HEK293 (cell line): ENCODE measurements at regions not wholly inside any gene's neighbourhood (a gene's known extent, or its start where the extent isn't known, plus 50 kb on each side); places are given as distances from the start of the nearest gene placed in this dataset.

Experiments
- CTCF ChIA-PET: fragments of 350-600 bp; formaldehyde crosslinking; extraction: SDS; loops from one replicate; lab custom pipeline; 2021; ENCODE audit warnings: antibody characterized with exemption; lab: Yijun Ruan, JAX
- POLR2A ChIA-PET: fragments of 300-600 bp; formaldehyde crosslinking; extraction: SDS; loops from one replicate; lab custom pipeline; 2020; ENCODE audit warnings: antibody characterized with exemption, inconsistent platforms; lab: Yijun Ruan, JAX
- H3K27ac ChIP-seq: fragments of 200-500 bp; sonication (Bioruptor generic); 2 replicates; pipeline ENCODE4 v1.5.1; 2014; ENCODE audit warnings: low read depth, low read length, control low read depth, inconsistent platforms; ENCODE audit errors: extremely low read depth
- H3K36me3 ChIP-seq, 2 experiments: fragments of 200-500 bp in 1 of 2; sonication (Bioruptor generic) in 1 of 2; 1 replicate in 1 of 2; 2 replicates in 1 of 2; pipeline ENCODE4 v1.5.1; 2014 to 2017; ENCODE audit warnings: inconsistent platforms in 2 of 2, low read length in 2 of 2; ENCODE audit not compliant: control insufficient read depth in 2 of 2, insufficient read depth in 1 of 2
- H3K4me1 ChIP-seq: fragments of 200-500 bp; sonication (Bioruptor generic); 2 replicates; pipeline ENCODE4 v1.5.1; 2014; ENCODE audit warnings: mild to moderate bottlenecking, low read length, inconsistent platforms; ENCODE audit not compliant: control insufficient read depth, insufficient read depth
- H3K4me3 ChIP-seq: 2 replicates; pipeline ENCODE4 v1.5.1; 2011; ENCODE audit warnings: low read depth, mild to moderate bottlenecking, control low read depth, low read length, moderate library complexity
- H3K9me3 ChIP-seq: fragments of 200-500 bp; sonication (Bioruptor generic); 2 replicates; pipeline ENCODE4 v1.5.1; 2014; ENCODE audit warnings: low read depth, low read length, inconsistent platforms; ENCODE audit not compliant: control insufficient read depth, insufficient read depth
- FEZF1 ChIP-seq: fragments of 450-650 bp; formaldehyde crosslinking; IDR thresholded peaks from 2 replicates; pipeline ENCODE4 v1.5.1; 2016; ENCODE audit warnings: missing biosample characterization, missing genetic modification characterization
- KLF1 ChIP-seq: fragments of 450-650 bp; formaldehyde crosslinking; IDR thresholded peaks from 2 replicates; pipeline ENCODE4 v1.5.1; 2016; ENCODE audit warnings: missing biosample characterization, missing genetic modification characterization
- KLF10 ChIP-seq: fragments of 450-650 bp; IDR thresholded peaks from 2 replicates; pipeline ENCODE4 v1.5.1; 2018; ENCODE audit warnings: missing biosample characterization, mild to moderate bottlenecking, missing genetic modification characterization
- SP3 ChIP-seq: fragments of 450-650 bp; formaldehyde crosslinking; IDR thresholded peaks from 2 replicates; pipeline ENCODE4 v1.5.1; 2016; ENCODE audit warnings: missing biosample characterization, missing genetic modification characterization
- TRIM28 ChIP-seq: IDR thresholded peaks from 2 replicates; pipeline ENCODE4 v1.6.1; 2011; ENCODE audit warnings: low read length, control low read depth, borderline replicate concordance
- TSHZ1 ChIP-seq: fragments of 450-650 bp; formaldehyde crosslinking; IDR thresholded peaks from 2 replicates; pipeline ENCODE4 v1.5.1; 2016; ENCODE audit warnings: missing biosample characterization, missing genetic modification characterization, borderline replicate concordance
- ZBTB1 ChIP-seq: fragments of 450-650 bp; formaldehyde crosslinking; IDR thresholded peaks from 2 replicates; pipeline ENCODE4 v1.5.1; 2016; ENCODE audit warnings: missing biosample characterization, missing genetic modification characterization
- ZNF2 ChIP-seq: fragments of 450-650 bp; formaldehyde crosslinking; IDR thresholded peaks from 2 replicates; pipeline ENCODE4 v1.5.1; 2016; ENCODE audit warnings: missing biosample characterization, missing genetic modification characterization
- ZNF221 ChIP-seq: fragments of 450-650 bp; formaldehyde crosslinking; IDR thresholded peaks from 2 replicates; pipeline ENCODE4 v1.5.1; 2017; ENCODE audit warnings: missing biosample characterization, missing genetic modification characterization, borderline replicate concordance
- ZNF292 ChIP-seq: fragments of 450-650 bp; formaldehyde crosslinking; IDR thresholded peaks from 2 replicates; pipeline ENCODE4 v1.5.1; 2016; ENCODE audit warnings: low read depth, missing biosample characterization, missing genetic modification characterization, borderline replicate concordance
- ZNF366 ChIP-seq: fragments of 450-650 bp; formaldehyde crosslinking; conservative IDR thresholded peaks from 2 replicates; pipeline ENCODE4 v1.5.1; 2016; ENCODE audit warnings: missing biosample characterization, missing genetic modification characterization
- ZNF391 ChIP-seq: fragments of 450-650 bp; formaldehyde crosslinking; IDR thresholded peaks from 2 replicates; pipeline ENCODE4 v1.5.1; 2016; ENCODE audit warnings: low read depth, missing biosample characterization, missing genetic modification characterization, borderline replicate concordance
- ZNF404 ChIP-seq: fragments of 450-650 bp; formaldehyde crosslinking; IDR thresholded peaks from 2 replicates; pipeline ENCODE4 v1.5.1; 2017; ENCODE audit warnings: missing biosample characterization, missing genetic modification characterization
- ZNF48 ChIP-seq: fragments of 450-650 bp; formaldehyde crosslinking; IDR thresholded peaks from 2 replicates; pipeline ENCODE4 v1.5.1; 2016; ENCODE audit warnings: missing biosample characterization, missing genetic modification characterization
- ZNF544 ChIP-seq: fragments of 450-650 bp; formaldehyde crosslinking; IDR thresholded peaks from 2 replicates; pipeline ENCODE4 v1.5.0; 2017; ENCODE audit warnings: missing biosample characterization, missing genetic modification characterization
- ZNF580 ChIP-seq: fragments of 450-650 bp; formaldehyde crosslinking; IDR thresholded peaks from 2 replicates; pipeline ENCODE4 v1.5.1; 2016; ENCODE audit warnings: missing biosample characterization, missing genetic modification characterization
- ZNF692 ChIP-seq: fragments of 450-650 bp; formaldehyde crosslinking; IDR thresholded peaks from 2 replicates; pipeline ENCODE4 v1.5.1; 2016; ENCODE audit warnings: missing biosample characterization, missing genetic modification characterization
- ZNF76 ChIP-seq: fragments of 450-650 bp; formaldehyde crosslinking; IDR thresholded peaks from 2 replicates; pipeline ENCODE4; 2016; ENCODE audit warnings: low read depth, missing biosample characterization, missing genetic modification characterization, borderline replicate concordance
- ZNF830 ChIP-seq: fragments of 450-650 bp; IDR thresholded peaks from 2 replicates; pipeline ENCODE4 v1.5.0; 2018; ENCODE audit warnings: missing biosample characterization, missing genetic modification characterization, low read depth, mild to moderate bottlenecking, moderate library complexity
- TF ChIP-seq, protein P1 (sequence below): fragments of 450-650 bp; formaldehyde crosslinking; IDR thresholded peaks from 2 replicates; pipeline ENCODE4 v1.5.1; 2017; ENCODE audit warnings: missing biosample characterization, missing genetic modification characterization

GRCh38 chr1:73160759-73161158 is 878.4 kb upstream of the NEGR1 start:
- CTCF ChIA-PET: no interaction called here
- Histone ChIP-seq H3K9me3 (no peaks in the 10 kb centered on the region), H3K36me3 (no peaks in the 10 kb centered on the region), H3K4me3 (no peak overlapping the region), H3K4me1 (no peaks in the 10 kb centered on the region), H3K27ac (no peak overlapping the region)
- POLR2A ChIA-PET: no interaction called here
- TF ChIP-seq TSHZ1 (tag by site-specific recombination) (no peak), ZNF580 (tag by site-specific recombination) (no peak), ZNF366 (no peak), KLF10 (tag by site-specific recombination) (no peak), ZNF2 (tag by site-specific recombination) (no peak), ZNF404 (no peak), ZNF48 (tag by site-specific recombination) (no peak), ZBTB1 (tag by site-specific recombination) (no peak), ZNF391 (tag by site-specific recombination) (no peak), ZNF76 (tag by site-specific recombination) (no peak), FEZF1 (tag by site-specific recombination) (no peak), ZNF221 (tag by site-specific recombination) (no peak), ZNF544 (tag by site-specific recombination) (no peak), ZNF830 (no peak), KLF1 (tag by site-specific recombination) (no peak), ZNF292 (tag by site-specific recombination) (no peak), TRIM28 (no peak), SP3 (tag by site-specific recombination) (no peak)
- TF ChIP-seq, protein P1, sequence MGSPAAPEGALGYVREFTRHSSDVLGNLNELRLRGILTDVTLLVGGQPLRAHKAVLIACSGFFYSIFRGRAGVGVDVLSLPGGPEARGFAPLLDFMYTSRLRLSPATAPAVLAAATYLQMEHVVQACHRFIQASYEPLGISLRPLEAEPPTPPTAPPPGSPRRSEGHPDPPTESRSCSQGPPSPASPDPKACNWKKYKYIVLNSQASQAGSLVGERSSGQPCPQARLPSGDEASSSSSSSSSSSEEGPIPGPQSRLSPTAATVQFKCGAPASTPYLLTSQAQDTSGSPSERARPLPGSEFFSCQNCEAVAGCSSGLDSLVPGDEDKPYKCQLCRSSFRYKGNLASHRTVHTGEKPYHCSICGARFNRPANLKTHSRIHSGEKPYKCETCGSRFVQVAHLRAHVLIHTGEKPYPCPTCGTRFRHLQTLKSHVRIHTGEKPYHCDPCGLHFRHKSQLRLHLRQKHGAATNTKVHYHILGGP (tag by site-specific recombination): no peak

DNA sequence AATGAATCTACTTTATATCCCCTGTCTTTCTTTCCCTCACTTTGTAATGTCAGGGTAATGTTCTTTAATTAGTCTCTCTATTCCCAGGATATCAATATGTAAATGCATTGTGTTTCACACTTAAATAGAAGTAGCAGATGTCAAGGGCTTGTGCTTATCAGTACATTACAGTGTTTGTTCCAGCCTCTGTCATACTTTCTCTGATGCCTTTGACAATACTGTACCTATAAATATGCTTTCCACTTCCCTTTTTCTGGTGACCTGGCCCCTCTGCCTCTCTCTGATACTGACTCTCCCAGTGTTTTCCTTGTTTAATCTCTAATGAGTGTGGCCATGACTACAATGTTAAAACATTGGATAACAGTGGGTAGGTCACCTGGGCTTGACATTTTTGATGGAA is 862.0 kb upstream of the NEGR1 start:
- no peak overlapping the region for H3K4me3 ChIP-seq
- POLR2A ChIA-PET: no interaction called here
- H3K4me1 ChIP-seq: no peaks in the 10 kb centered on the region
- H3K36me3 ChIP-seq: no peaks in the 10 kb centered on the region
- no peak overlapping the region for H3K27ac ChIP-seq
- no peaks in the 10 kb centered on the region for H3K9me3 ChIP-seq
- CTCF ChIA-PET: no interaction called here
- TF ChIP-seq ZNF692 (tag by site-specific recombination): no peak
